Esophagus muscularis mucosa (tissue), 3 donors: ENCODE measurements at regions not wholly inside any gene's neighbourhood (a gene's known extent, or its start where the extent isn't known, plus 50 kb on each side); places are given as distances from the start of the nearest gene placed in this dataset.

Experiments used
- CTCF ChIP-seq, 3 experiments: fragments of 200-600 bp in 2 of 3; fragments of 450-650 bp in 1 of 3; sonication (generic) in 2 of 3; IDR thresholded peaks; one replicate each; pipeline ENCODE4 v1.5.1; 2017 to 2019; ENCODE audit warnings: antibody characterized with exemption in 3 of 3, mild to moderate bottlenecking in 2 of 3, moderate library complexity in 1 of 3
- POLR2A ChIP-seq: fragments of 450-650 bp; IDR thresholded peaks from one replicate; pipeline ENCODE4 v1.6.1; 2017; ENCODE audit warnings: antibody characterized with exemption, moderate library complexity, mild to moderate bottlenecking, low read depth

GRCh38 chr7:22052674-22053365 lies 107.1 kb upstream of the CDCA7L start:
- no peak for TF ChIP-seq CTCF (IDR thresholded peaks at IDR 0.05)
- no peak for TF ChIP-seq POLR2A
